Activated naive CD4-positive, alpha-beta T cell treated with anti-CD3 and anti-CD28 coated beads, Interleukin-2, amount 10 ng/mL, durations not matched to agents 7 days and 5 days (primary cell): ENCODE measurements at regions not wholly inside any gene's neighbourhood (a gene's known extent, or its start where the extent isn't known, plus 50 kb on each side); places are given as distances from the start of the nearest gene placed in this dataset.
"Not testable (repeated sequence)": the region's sequence is repeated elsewhere in the genome, so short reads cannot be mapped to it uniquely, and the experiment has no call there.

Experiments
- CTCF ChIA-PET: fragments of 350-600 bp; sonication (Branson Sonifier 250); formaldehyde crosslinking; loops from one replicate; lab custom pipeline; 2021; ENCODE audit warnings: antibody characterized with exemption; lab: Charles Lee
- DNase-seq: peaks from one replicate; pipeline ENCODE4 v3.0.0-alpha.2; 2020
- H3K27ac Mint-ChIP-seq: one replicate; pipeline ENCODE4 v1.8.0; 2021; ENCODE audit warnings: mild to moderate bottlenecking, moderate library complexity, mixed read lengths
- H3K27me3 Mint-ChIP-seq: one replicate; pipeline ENCODE4 v1.8.0; 2021; ENCODE audit warnings: mild to moderate bottlenecking, mixed read lengths
- H3K36me3 Mint-ChIP-seq: one replicate; pipeline ENCODE4 v1.8.0; 2021; ENCODE audit warnings: mixed read lengths
- H3K4me1 Mint-ChIP-seq: one replicate; pipeline ENCODE4 v1.8.0; 2021; ENCODE audit warnings: mixed read lengths
- H3K4me3 Mint-ChIP-seq: one replicate; pipeline ENCODE4 v1.8.0; 2021; ENCODE audit warnings: mild to moderate bottlenecking, moderate library complexity, mixed read lengths
- H3K9me3 Mint-ChIP-seq: one replicate; pipeline ENCODE4 v1.8.0; 2021; ENCODE audit warnings: mixed read lengths

- Mint-ChIP-seq H3K27ac (no peak overlapping the region), H3K4me3 (no peak overlapping the region), H3K27me3 (no peaks in the 10 kb centered on the region), H3K9me3 (no peaks in the 10 kb centered on the region), H3K4me1 (no peaks in the 10 kb centered on the region), H3K36me3 (no peaks in the 10 kb centered on the region)
- CTCF ChIA-PET, result no interaction called here
- DNase-seq, result no peak
These were observed 130.2 kb upstream of the CFAP20DC start for GRCh38 chr3:59180006-59180405.

GRCh38 chr3:59178698-59179097 is 128.9 kb upstream of the CFAP20DC start:
- H3K4me1 Mint-ChIP-seq, result no peaks in the 10 kb centered on the region

GRCh38 chr3:59171491-59171890 is 121.7 kb upstream of the CFAP20DC start:
- no peak for DNase-seq
- Mint-ChIP-seq H3K9me3 (no peaks in the 10 kb centered on the region), H3K4me3 (no peak overlapping the region), H3K36me3 (no peaks in the 10 kb centered on the region), H3K27me3 (peaks cover 4% of the 10 kb centered on the region), H3K4me1 (no peaks in the 10 kb centered on the region), H3K27ac (no peak overlapping the region)
- CTCF ChIA-PET, result no interaction called here

More at GRCh38 chr3:59178698-59179097, 128.9 kb upstream of the CFAP20DC start:
- H3K27ac Mint-ChIP-seq, result no peak overlapping the region
- no peak for DNase-seq
- H3K9me3 Mint-ChIP-seq, result no peaks in the 10 kb centered on the region
- H3K36me3 Mint-ChIP-seq, result no peaks in the 10 kb centered on the region
- CTCF ChIA-PET, result no interaction called here
- H3K4me3 Mint-ChIP-seq, result no peak overlapping the region
- H3K27me3 Mint-ChIP-seq, result no peaks in the 10 kb centered on the region

- H3K27ac Mint-ChIP-seq, H3K36me3 Mint-ChIP-seq, CTCF ChIA-PET, H3K27me3 Mint-ChIP-seq, DNase-seq, H3K4me3 Mint-ChIP-seq, H3K9me3 Mint-ChIP-seq, H3K4me1 Mint-ChIP-seq: not testable (repeated sequence)
These were observed 120.3 kb upstream of the CFAP20DC start for GRCh38 chr3:59170166-59170565.

- Mint-ChIP-seq H3K27ac (no peak overlapping the region), H3K4me3 (no peak overlapping the region), H3K9me3 (no peaks in the 10 kb centered on the region), H3K27me3 (peaks cover 4% of the 10 kb centered on the region), H3K4me1 (no peaks in the 10 kb centered on the region), H3K36me3 (no peaks in the 10 kb centered on the region)
- CTCF ChIA-PET, result interaction anchor here (0.7 kb wide), 1 partner anchor 25 kb away, joined by 3 read pairs; no protein-coding TSS in a partner anchor
- DNase-seq, result no peak
These were observed 117.9 kb upstream of the CFAP20DC start for GRCh38 chr3:59167756-59168155.

GRCh38 chr3:59163953-59164352 is 114.1 kb upstream of the CFAP20DC start:
- CTCF ChIA-PET, result no interaction called here
- Mint-ChIP-seq H3K36me3 (no peaks in the 10 kb centered on the region), H3K27me3 (peaks cover 4% of the 10 kb centered on the region), H3K4me1 (no peaks in the 10 kb centered on the region), H3K27ac (no peak overlapping the region), H3K4me3 (no peak overlapping the region), H3K9me3 (no peaks in the 10 kb centered on the region)
- no peak for DNase-seq

- Mint-ChIP-seq H3K4me1 (no peaks in the 10 kb centered on the region), H3K27me3 (no peaks in the 10 kb centered on the region), H3K4me3 (no peak overlapping the region), H3K27ac (no peak overlapping the region), H3K36me3 (no peaks in the 10 kb centered on the region), H3K9me3 (no peaks in the 10 kb centered on the region)
- DNase-seq, result no peak
- CTCF ChIA-PET, result no interaction called here
These were observed 111.2 kb upstream of the CFAP20DC start for GRCh38 chr3:59161048-59161447.

- CTCF ChIA-PET, result no interaction called here
- Mint-ChIP-seq H3K27ac (no peak overlapping the region), H3K4me1 (no peaks in the 10 kb centered on the region), H3K36me3 (no peaks in the 10 kb centered on the region), H3K9me3 (no peaks in the 10 kb centered on the region), H3K4me3 (no peak overlapping the region), H3K27me3 (no peaks in the 10 kb centered on the region)
- DNase-seq, result no peak
These were observed 110.4 kb upstream of the CFAP20DC start for GRCh38 chr3:59160133-59160746.

- Mint-ChIP-seq H3K9me3 (no peaks in the 10 kb centered on the region), H3K4me1 (no peaks in the 10 kb centered on the region), H3K27ac (no peak overlapping the region), H3K36me3 (no peaks in the 10 kb centered on the region), H3K4me3 (no peak overlapping the region), H3K27me3 (no peaks in the 10 kb centered on the region)
- CTCF ChIA-PET, result no interaction called here
- no peak for DNase-seq
These were observed 103.8 kb upstream of the CFAP20DC start for GRCh38 chr3:59153648-59154047.

- CTCF ChIA-PET, result no interaction called here
- H3K9me3 Mint-ChIP-seq, result no peaks in the 10 kb centered on the region
- no peak overlapping the region for H3K4me3 Mint-ChIP-seq
- H3K36me3 Mint-ChIP-seq, result no peaks in the 10 kb centered on the region
- no peak for DNase-seq
- H3K4me1 Mint-ChIP-seq, result no peaks in the 10 kb centered on the region
- no peak overlapping the region for H3K27ac Mint-ChIP-seq
- no peaks in the 10 kb centered on the region for H3K27me3 Mint-ChIP-seq
These were observed 103.1 kb upstream of the CFAP20DC start for GRCh38 chr3:59152943-59153342.

GRCh38 chr3:59150039-59150438 is 100.2 kb upstream of the CFAP20DC start:
- Mint-ChIP-seq H3K9me3 (no peaks in the 10 kb centered on the region), H3K27ac (no peak overlapping the region), H3K27me3 (peaks cover 7% of the 10 kb centered on the region), H3K4me1 (no peaks in the 10 kb centered on the region), H3K4me3 (no peak overlapping the region), H3K36me3 (no peaks in the 10 kb centered on the region)
- CTCF ChIA-PET, result no interaction called here
- no peak for DNase-seq

GRCh38 chr3:59149166-59149565 is 99.3 kb upstream of the CFAP20DC start:
- Mint-ChIP-seq H3K27ac (no peak overlapping the region), H3K4me1 (no peaks in the 10 kb centered on the region), H3K4me3 (no peak overlapping the region), H3K9me3 (no peaks in the 10 kb centered on the region), H3K27me3 (peaks cover 7% of the 10 kb centered on the region), H3K36me3 (no peaks in the 10 kb centered on the region)
- CTCF ChIA-PET, result no interaction called here
- DNase-seq, result no peak

GRCh38 chr3:59143447-59143846 is 93.6 kb upstream of the CFAP20DC start:
- CTCF ChIA-PET, result no interaction called here
- Mint-ChIP-seq H3K4me3 (no peak overlapping the region), H3K4me1 (no peaks in the 10 kb centered on the region)

GRCh38 chr3:59142556-59142955 is 92.7 kb upstream of the CFAP20DC start:
- Mint-ChIP-seq H3K4me3 (no peak overlapping the region), H3K27ac (no peak overlapping the region), H3K4me1 (no peaks in the 10 kb centered on the region), H3K36me3 (no peaks in the 10 kb centered on the region), H3K9me3 (no peaks in the 10 kb centered on the region), H3K27me3 (peaks cover 7% of the 10 kb centered on the region)
- no peak for DNase-seq
- CTCF ChIA-PET, result interaction anchor here (0.6 kb wide), 1 partner anchor 25 kb away, joined by 3 read pairs; no protein-coding TSS in a partner anchor

More at GRCh38 chr3:59143447-59143846, 93.6 kb upstream of the CFAP20DC start:
- Mint-ChIP-seq H3K27me3 (peaks cover 7% of the 10 kb centered on the region), H3K27ac (no peak overlapping the region), H3K9me3 (no peaks in the 10 kb centered on the region), H3K36me3 (no peaks in the 10 kb centered on the region)
- no peak for DNase-seq

- H3K4me3 Mint-ChIP-seq, result no peak overlapping the region
- no peaks in the 10 kb centered on the region for H3K36me3 Mint-ChIP-seq
- H3K4me1 Mint-ChIP-seq, result no peaks in the 10 kb centered on the region
These were observed 89.1 kb upstream of the CFAP20DC start for GRCh38 chr3:59138966-59139365.

More at GRCh38 chr3:59138966-59139365, 89.1 kb upstream of the CFAP20DC start:
- H3K27me3 Mint-ChIP-seq, result no peaks in the 10 kb centered on the region
- H3K27ac Mint-ChIP-seq, result no peak overlapping the region
- H3K9me3 Mint-ChIP-seq, result no peaks in the 10 kb centered on the region
- DNase-seq, result no peak
- CTCF ChIA-PET, result no interaction called here
